ENCODE measurements at regions not wholly inside any gene's neighbourhood (a gene's known extent, or its start where the extent isn't known, plus 50 kb on each side); places are given as distances from the start of the nearest gene placed in this dataset.
"Not testable (repeated sequence)": the region's sequence is repeated elsewhere in the genome, so short reads cannot be mapped to it uniquely, and the experiment has no call there.

GRCh38 chr13:81610644-81611043 lies 1269.7 kb upstream of the SPRY2 start:
- peak; percentile 8 for DNase-seq

GRCh38 chr13:81609335-81609734 lies 1268.4 kb upstream of the SPRY2 start:
- no peak for DNase-seq

- DNase-seq = no peak
Observed at GRCh38 chr13:81606074-81606473, 1265.1 kb upstream of the SPRY2 start.

- DNase-seq = no peak
Observed at GRCh38 chr13:81602241-81602640, 1261.3 kb upstream of the SPRY2 start.

GRCh38 chr13:81597101-81597500 lies 1256.2 kb upstream of the SPRY2 start:
- DNase-seq = no peak

- no peak for DNase-seq
Observed at GRCh38 chr13:81596224-81596753, 1255.4 kb upstream of the SPRY2 start.

DNA sequence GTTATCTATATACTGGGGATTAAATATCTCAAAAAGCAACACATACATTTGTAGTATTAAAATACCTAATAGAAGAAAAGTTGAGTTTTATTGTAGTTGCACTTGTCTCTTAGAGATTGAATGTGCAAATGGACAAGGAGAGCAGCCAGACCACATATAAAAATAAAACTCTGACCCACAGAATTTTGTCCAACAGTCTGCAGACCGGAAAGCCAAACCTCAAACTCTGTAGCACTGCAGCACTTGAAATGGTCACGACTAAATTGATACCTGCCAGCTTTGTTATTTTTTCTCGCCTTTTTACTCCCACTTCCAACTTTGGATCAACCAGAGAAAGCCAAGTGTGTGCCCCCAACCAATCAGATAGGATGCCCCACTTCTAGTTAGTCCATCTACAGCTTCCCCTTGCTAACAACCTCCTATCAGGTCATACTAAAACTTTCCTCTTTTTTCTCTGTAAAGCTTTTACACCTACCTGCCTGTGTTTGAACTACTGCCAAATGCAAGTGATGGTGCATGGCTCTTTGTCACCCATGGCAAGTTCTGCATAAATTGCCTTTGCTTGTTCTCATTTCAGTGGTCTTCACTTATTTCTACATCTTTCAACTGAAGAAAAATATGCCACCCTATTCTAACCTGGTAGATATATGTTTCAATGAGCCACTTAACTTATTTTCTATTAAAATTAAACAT lies 1250.7 kb upstream of the SPRY2 start:
- no peak for DNase-seq

GRCh38 chr13:81582381-81582780 lies 1241.5 kb upstream of the SPRY2 start:
- no peak for DNase-seq

DNA sequence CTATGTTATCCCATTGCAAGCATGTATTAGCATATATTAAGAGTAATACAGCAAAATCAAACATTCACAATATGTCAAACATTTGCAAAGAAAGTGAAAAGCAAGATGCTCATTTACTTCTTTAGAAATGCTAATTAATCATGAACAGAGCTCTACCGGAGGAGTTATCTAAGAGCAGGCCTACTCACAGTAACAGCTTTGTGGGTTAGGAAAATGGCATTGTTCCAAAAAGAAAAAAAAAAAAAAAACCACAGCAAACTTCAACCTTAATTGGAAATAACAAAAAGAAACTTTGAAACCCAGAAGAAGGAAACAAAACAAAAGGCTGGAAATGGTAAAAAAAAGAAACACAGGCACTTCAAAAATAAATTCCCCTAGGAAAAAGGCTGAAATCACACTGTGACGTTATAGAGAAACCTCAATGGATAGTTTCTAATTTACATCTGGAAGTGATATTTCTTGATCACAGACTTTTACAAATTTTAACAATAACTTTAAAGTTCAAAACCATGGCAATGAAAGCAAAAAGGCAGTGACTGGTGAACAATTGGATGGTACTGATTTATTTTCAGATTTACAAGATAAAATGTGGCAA lies 1236.8 kb upstream of the SPRY2 start:
- peak; percentile 78 for DNase-seq

GRCh38 chr13:81568824-81569223 lies 1227.9 kb upstream of the SPRY2 start:
- DNase-seq = no peak

- no peak for DNase-seq
Observed at GRCh38 chr13:81565849-81566248, 1224.9 kb upstream of the SPRY2 start.

GRCh38 chr13:81563091-81563490 lies 1222.2 kb upstream of the SPRY2 start:
- DNase-seq = no peak

- no peak for DNase-seq
Observed at GRCh38 chr13:81562598-81562997, 1221.7 kb upstream of the SPRY2 start.

DNA sequence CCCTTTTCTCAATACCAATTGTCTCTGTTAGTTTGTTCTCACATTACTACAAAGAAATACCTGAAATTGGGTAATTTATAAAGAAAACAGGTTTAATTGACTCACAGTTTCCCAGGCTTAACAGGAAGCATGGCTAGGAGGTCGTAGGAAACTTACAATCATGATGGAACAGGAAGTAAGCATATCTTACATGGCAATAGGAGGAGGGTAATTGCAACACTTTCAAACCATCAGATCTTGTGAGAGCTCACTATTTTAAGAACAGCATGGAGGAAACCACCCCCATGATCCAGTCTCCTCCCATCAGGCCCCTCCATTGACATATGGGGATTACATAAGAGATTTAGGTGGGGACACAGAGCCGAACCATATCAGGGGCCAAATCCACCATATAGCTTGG lies 1210.1 kb upstream of the SPRY2 start:
- peak; percentile 76 for DNase-seq

DNA sequence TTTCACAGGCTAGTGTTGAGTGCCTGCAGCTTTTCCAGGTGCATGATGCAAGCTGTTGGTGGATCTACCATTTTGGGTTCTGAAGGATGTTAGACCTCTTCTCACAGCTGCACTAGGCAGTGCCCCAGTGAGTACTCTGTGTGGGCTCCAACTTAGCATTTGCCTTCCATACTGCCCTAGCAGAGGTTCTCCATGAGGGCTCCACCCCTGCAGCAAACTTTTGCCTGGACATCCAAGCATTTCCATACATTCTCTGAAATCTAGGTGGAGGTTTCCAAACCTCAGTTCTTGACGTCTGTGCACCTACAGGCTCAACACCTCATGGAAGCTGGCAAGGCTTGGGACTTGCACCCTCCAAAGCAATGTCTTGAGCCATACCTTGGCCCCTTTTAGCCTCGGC lies 1205.4 kb upstream of the SPRY2 start:
- not testable (repeated sequence) for DNase-seq

- peak; percentile 57 for DNase-seq
Observed at GRCh38 chr13:81540777-81541176, 1199.9 kb upstream of the SPRY2 start.

DNA sequence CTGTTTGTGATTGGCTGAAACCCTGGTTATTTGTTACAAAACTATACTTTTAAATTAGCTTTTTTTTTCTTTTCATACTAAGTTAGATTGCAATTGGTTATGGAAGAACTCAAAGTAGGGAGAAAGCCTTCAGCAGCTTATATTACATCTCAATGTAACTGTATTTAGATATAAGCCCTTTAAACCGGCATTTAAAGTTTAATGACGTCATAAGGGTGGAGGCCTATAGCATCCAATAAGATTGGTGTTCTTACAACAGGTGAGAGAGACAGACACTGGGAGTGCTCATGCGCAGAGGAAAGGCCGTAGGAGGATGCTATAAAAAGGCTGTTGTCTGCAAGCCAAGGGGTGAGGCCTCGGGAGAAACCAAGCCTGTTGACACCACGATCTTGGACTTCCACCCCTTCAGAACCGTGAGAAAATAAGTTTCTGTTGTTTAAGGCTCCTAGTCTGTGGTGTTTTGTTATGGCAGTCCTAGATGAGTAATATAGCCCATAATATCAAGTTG lies 1198.8 kb upstream of the SPRY2 start:
- no peak for DNase-seq

DNA sequence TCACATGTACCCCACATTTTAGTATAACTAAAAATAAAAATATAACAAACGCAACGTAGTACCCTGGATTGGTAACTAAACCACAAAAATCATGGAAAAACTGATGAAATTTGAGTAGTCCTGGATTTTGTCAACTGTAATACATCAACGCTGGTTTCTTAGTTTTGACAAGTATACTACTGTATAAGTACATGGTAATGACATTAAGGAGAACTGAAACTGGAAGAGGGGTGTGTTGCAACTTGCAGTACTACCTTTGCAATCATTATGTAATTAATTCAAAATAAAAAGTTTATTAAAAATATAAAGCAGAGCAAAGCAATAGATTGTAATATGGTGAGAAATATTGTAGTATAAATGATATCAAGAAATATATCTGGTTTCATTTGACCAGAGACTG lies 1158.0 kb upstream of the SPRY2 start:
- no peak for DNase-seq

GRCh38 chr13:81493144-81493543 lies 1152.2 kb upstream of the SPRY2 start:
- no peak for DNase-seq

DNA sequence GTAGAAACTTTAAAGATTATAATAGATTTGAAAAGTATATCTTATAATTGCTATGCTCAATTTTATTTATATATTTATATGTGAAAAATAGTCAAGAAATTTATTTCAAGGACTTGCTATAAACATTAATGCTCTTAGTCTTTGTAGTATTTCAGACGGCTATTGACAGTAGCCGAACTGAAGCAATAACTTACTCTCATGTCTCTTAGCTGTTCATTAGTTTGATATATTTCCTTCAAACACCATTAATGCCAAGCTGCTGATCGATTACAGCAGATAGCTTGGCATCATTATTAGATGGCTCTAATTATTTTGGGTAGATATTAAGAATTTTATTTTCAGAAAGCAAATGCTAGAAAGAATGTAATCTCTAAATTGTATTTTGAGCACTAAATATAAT lies 1151.5 kb upstream of the SPRY2 start:
- DNase-seq = no peak

GRCh38 chr13:81488021-81488420 lies 1147.1 kb upstream of the SPRY2 start:
- no peak for DNase-seq

GRCh38 chr13:81487151-81487550 lies 1146.2 kb upstream of the SPRY2 start:
- peak; percentile 70 for DNase-seq

- DNase-seq = peak; percentile 25
Observed at GRCh38 chr13:81480634-81481033, 1139.7 kb upstream of the SPRY2 start.

GRCh38 chr13:81473366-81473899 lies 1132.5 kb upstream of the SPRY2 start:
- no peak for DNase-seq

Data from OCI-M1 (cell line).